Loucy (cell line): ENCODE measurements at regions not wholly inside any gene's neighbourhood (a gene's known extent, or its start where the extent isn't known, plus 50 kb on each side); places are given as distances from the start of the nearest gene placed in this dataset.

Source experiments
- H2AFZ ChIP-seq: fragments of 200-600 bp; sonication (generic); 2 replicates; pipeline ENCODE4 v1.6.0; 2016; ENCODE audit warnings: antibody characterized with exemption, mild to moderate bottlenecking, low read length, moderate library complexity
- H3F3A ChIP-seq: fragments of 200-600 bp; 2 replicates; pipeline ENCODE4 v1.6.0; 2016; ENCODE audit warnings: antibody characterized with exemption, low read depth, mild to moderate bottlenecking
- H3K27me3 ChIP-seq: fragments of 200-600 bp; sonication (generic); 2 replicates; pipeline ENCODE4 v1.6.1; 2014; ENCODE audit warnings: low read length, mild to moderate bottlenecking; ENCODE audit not compliant: insufficient read depth, poor library complexity, severe bottlenecking
- H3K36me3 ChIP-seq: fragments of 200-600 bp; sonication (generic); 2 replicates; pipeline ENCODE4 v1.6.1; 2016; ENCODE audit warnings: low read length; ENCODE audit not compliant: insufficient read depth
- H3K4me1 ChIP-seq: fragments of 200-600 bp; sonication (generic); 2 replicates; pipeline ENCODE4 v1.5.1; 2014; ENCODE audit warnings: low read length, mild to moderate bottlenecking; ENCODE audit not compliant: insufficient read depth, poor library complexity, severe bottlenecking
- H3K4me2 ChIP-seq: fragments of 200-600 bp; sonication (generic); 2 replicates; pipeline ENCODE4 v1.6.0; 2014; ENCODE audit warnings: antibody characterized with exemption, low read length, low read depth, mild to moderate bottlenecking; ENCODE audit not compliant: poor library complexity, severe bottlenecking
- H3K4me3 ChIP-seq: fragments of 200-600 bp; sonication (generic); 2 replicates; pipeline ENCODE4 v1.5.1; 2014; ENCODE audit warnings: low read length, mild to moderate bottlenecking, mixed read lengths; ENCODE audit not compliant: poor library complexity, severe bottlenecking
- H3K79me2 ChIP-seq: fragments of 200-600 bp; sonication (generic); 2 replicates; pipeline ENCODE4 v1.6.1; 2014; ENCODE audit warnings: low read length; ENCODE audit not compliant: insufficient read depth
- H3K9ac ChIP-seq: fragments of 200-600 bp; sonication (generic); 2 replicates; pipeline ENCODE4 v1.6.0; 2014; ENCODE audit warnings: mild to moderate bottlenecking, low read depth, low read length, moderate library complexity; ENCODE audit not compliant: poor library complexity, severe bottlenecking
- H3K9me2 ChIP-seq: fragments of 200-600 bp; sonication (generic); replicated peaks from 2 replicates; pipeline ENCODE4 v1.6.1; 2016; ENCODE audit warnings: low read depth, low read length, mixed read lengths
- H3K9me3 ChIP-seq: fragments of 200-600 bp; sonication (generic); 2 replicates; pipeline ENCODE4 v1.6.1; 2014; ENCODE audit warnings: mild to moderate bottlenecking, antibody characterized with exemption, low read length, low read depth; ENCODE audit not compliant: insufficient read depth
- H4K20me1 ChIP-seq: fragments of 200-600 bp; sonication (generic); 2 replicates; pipeline ENCODE4 v1.6.0; 2014; ENCODE audit warnings: antibody characterized with exemption, low read length, mild to moderate bottlenecking; ENCODE audit not compliant: insufficient read depth, poor library complexity, severe bottlenecking
- EZH2phosphoT487 ChIP-seq: fragments of 200-600 bp; IDR thresholded peaks from 2 replicates; pipeline ENCODE4 v1.6.1; 2018; ENCODE audit warnings: antibody characterized with exemption, mild to moderate bottlenecking, moderate library complexity, borderline replicate concordance
- TF ChIP-seq, protein P1 (sequence below): fragments of 200-600 bp; sonication (generic); conservative IDR thresholded peaks from 2 replicates; pipeline ENCODE4 v1.5.1; 2014; ENCODE audit warnings: mild to moderate bottlenecking, antibody characterized with exemption, low read length

- no peaks in the 10 kb centered on the region for H4K20me1 ChIP-seq
- no peak overlapping the region for H3K9ac ChIP-seq
- H2AFZ ChIP-seq, result no peak overlapping the region
Observed at GRCh38 chrX:39019056-39019455, 217.8 kb downstream of the MID1IP1 start.

DNA sequence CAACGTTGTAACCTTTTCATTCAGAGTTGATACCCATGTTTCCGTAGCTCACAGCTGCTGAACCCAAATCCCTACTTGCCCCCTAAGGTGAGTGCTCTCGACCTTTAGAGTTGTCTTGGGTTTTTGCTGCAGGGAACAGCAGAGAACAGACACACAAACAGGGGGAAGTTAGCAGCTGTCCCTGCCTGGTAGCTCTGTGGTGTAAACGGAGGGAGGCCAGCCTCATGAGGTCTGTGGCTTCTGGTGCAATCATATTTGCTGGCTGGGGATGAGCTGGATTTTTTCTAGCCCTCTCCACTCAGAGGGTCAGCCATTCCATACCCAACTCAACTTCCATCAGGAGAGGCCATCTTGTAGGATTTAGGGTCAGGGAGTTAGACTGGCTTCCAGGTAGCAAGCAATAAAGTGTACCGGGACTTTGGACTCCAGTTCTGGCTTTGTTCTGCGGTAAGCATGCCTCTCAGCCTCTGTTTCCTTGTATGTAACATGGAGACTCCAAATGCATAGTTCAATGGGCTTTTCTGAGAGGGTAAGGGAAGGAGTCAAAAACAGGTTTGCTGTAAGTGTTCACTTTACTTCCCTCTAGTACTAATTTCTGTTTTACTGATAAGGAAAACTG lies 218.9 kb downstream of the MID1IP1 start:
- H3K79me2 ChIP-seq, result no peaks in the 10 kb centered on the region
- no peaks in the 10 kb centered on the region for H3K9me2 ChIP-seq
- H3K36me3 ChIP-seq, result no peaks in the 10 kb centered on the region
- no peak overlapping the region for H3K9ac ChIP-seq
- TF ChIP-seq, protein P1, sequence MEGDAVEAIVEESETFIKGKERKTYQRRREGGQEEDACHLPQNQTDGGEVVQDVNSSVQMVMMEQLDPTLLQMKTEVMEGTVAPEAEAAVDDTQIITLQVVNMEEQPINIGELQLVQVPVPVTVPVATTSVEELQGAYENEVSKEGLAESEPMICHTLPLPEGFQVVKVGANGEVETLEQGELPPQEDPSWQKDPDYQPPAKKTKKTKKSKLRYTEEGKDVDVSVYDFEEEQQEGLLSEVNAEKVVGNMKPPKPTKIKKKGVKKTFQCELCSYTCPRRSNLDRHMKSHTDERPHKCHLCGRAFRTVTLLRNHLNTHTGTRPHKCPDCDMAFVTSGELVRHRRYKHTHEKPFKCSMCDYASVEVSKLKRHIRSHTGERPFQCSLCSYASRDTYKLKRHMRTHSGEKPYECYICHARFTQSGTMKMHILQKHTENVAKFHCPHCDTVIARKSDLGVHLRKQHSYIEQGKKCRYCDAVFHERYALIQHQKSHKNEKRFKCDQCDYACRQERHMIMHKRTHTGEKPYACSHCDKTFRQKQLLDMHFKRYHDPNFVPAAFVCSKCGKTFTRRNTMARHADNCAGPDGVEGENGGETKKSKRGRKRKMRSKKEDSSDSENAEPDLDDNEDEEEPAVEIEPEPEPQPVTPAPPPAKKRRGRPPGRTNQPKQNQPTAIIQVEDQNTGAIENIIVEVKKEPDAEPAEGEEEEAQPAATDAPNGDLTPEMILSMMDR, result no peak
- TF ChIP-seq EZH2phosphoT487, result no peak
- H3K4me1 ChIP-seq, result no peaks in the 10 kb centered on the region
- H3K4me2 ChIP-seq, result no peak overlapping the region
- H3K9me3 ChIP-seq, result no peaks in the 10 kb centered on the region
- H3K27me3 ChIP-seq, result no peaks in the 10 kb centered on the region
- no peak overlapping the region for H3K4me3 ChIP-seq
- no peaks in the 10 kb centered on the region for H3F3A ChIP-seq
- no peak overlapping the region for H2AFZ ChIP-seq
- no peaks in the 10 kb centered on the region for H4K20me1 ChIP-seq

More at GRCh38 chrX:39019056-39019455, 217.8 kb downstream of the MID1IP1 start:
- H3K4me3 ChIP-seq, result no peak overlapping the region
- no peaks in the 10 kb centered on the region for H3K9me2 ChIP-seq
- no peaks in the 10 kb centered on the region for H3K79me2 ChIP-seq
- no peaks in the 10 kb centered on the region for H3K27me3 ChIP-seq
- H3K9me3 ChIP-seq, result no peaks in the 10 kb centered on the region
- no peak overlapping the region for H3K4me2 ChIP-seq
- no peaks in the 10 kb centered on the region for H3K4me1 ChIP-seq
- H3K36me3 ChIP-seq, result no peaks in the 10 kb centered on the region
- no peaks in the 10 kb centered on the region for H3F3A ChIP-seq
- TF ChIP-seq, protein P1, result no peak
- TF ChIP-seq EZH2phosphoT487, result no peak

DNA sequence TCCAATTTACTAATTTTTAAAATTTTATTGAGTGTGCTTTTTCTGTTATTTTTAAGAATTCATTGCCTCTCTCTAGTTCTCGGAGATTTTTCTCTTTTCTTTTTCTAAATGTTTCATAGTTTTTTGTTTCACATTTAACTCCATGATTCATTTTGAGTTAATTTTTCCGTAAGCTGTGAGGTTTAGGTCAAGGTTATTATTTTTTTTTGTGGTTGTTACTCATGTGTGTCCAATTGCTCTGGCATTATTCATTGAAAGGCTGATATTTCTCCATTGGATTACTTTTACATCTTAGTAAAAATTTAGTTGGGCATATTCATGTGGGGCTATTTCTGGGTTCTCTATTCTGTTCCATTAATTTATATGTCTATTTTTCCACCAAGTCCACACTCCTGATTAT lies 220.8 kb downstream of the MID1IP1 start:
- no peak overlapping the region for H3K4me3 ChIP-seq
- H3K36me3 ChIP-seq, result no peaks in the 10 kb centered on the region
- H3K4me1 ChIP-seq, result no peaks in the 10 kb centered on the region
- no peaks in the 10 kb centered on the region for H3K9me3 ChIP-seq
- no peaks in the 10 kb centered on the region for H3K9me2 ChIP-seq
- H2AFZ ChIP-seq, result no peak overlapping the region
- no peaks in the 10 kb centered on the region for H4K20me1 ChIP-seq
- TF ChIP-seq, protein P1, result no peak
- no peak for TF ChIP-seq EZH2phosphoT487
- no peak overlapping the region for H3K4me2 ChIP-seq
- no peaks in the 10 kb centered on the region for H3K79me2 ChIP-seq
- H3F3A ChIP-seq, result no peaks in the 10 kb centered on the region
- H3K27me3 ChIP-seq, result no peaks in the 10 kb centered on the region
- no peak overlapping the region for H3K9ac ChIP-seq
